GM10248 (cell line): ENCODE measurements at regions not wholly inside any gene's neighbourhood (a gene's known extent, or its start where the extent isn't known, plus 50 kb on each side); places are given as distances from the start of the nearest gene placed in this dataset.

ENCODE experiments used
- CTCF ChIA-PET: fragments of 300-600 bp; sonication (Branson Sonifier 250); formaldehyde crosslinking; extraction: SDS; loops from one replicate; lab custom pipeline; 2021; ENCODE audit warnings: antibody characterized with exemption; lab: Yijun Ruan, JAX
- POLR2A ChIA-PET: fragments of 350-650 bp; sonication (Branson Sonifier 250); formaldehyde crosslinking; extraction: SDS; loops from one replicate; lab custom pipeline; 2020; ENCODE audit warnings: antibody characterized with exemption; lab: Yijun Ruan, JAX
- DNase-seq: peaks from one replicate; pipeline ENCODE4 v3.0.0; 2012; ENCODE audit errors: extremely low spot score
- CTCF ChIP-seq: IDR thresholded peaks from 2 replicates; pipeline ENCODE4 v1.5.1; 2012; ENCODE audit warnings: mild to moderate bottlenecking, low read depth; ENCODE audit errors: extremely low read depth, missing control alignments, control extremely low read depth

GRCh38 chrX:14357314-14357713 lies 172.0 kb upstream of the GLRA2 start:
- TF ChIP-seq CTCF, result no peak
- ChIA-PET CTCF (no interaction called here), POLR2A (no interaction called here)
- no peak for DNase-seq

- CTCF ChIA-PET, result no interaction called here
- POLR2A ChIA-PET, result no interaction called here
- no peak for DNase-seq
- TF ChIP-seq CTCF, result no peak
Measured at GRCh38 chrX:14356401-14356800, 172.9 kb upstream of the GLRA2 start.

GRCh38 chrX:14355556-14355955 lies 173.8 kb upstream of the GLRA2 start:
- CTCF ChIA-PET, result no interaction called here
- TF ChIP-seq CTCF, result no peak
- no peak for DNase-seq
- POLR2A ChIA-PET, result no interaction called here

- DNase-seq, result no peak
- ChIA-PET CTCF (no interaction called here), POLR2A (no interaction called here)
- no peak for TF ChIP-seq CTCF
Measured at GRCh38 chrX:14354521-14354920, 174.8 kb upstream of the GLRA2 start.

GRCh38 chrX:14352511-14352910 lies 176.8 kb upstream of the GLRA2 start:
- no peak for TF ChIP-seq CTCF
- ChIA-PET POLR2A (no interaction called here), CTCF (no interaction called here)
- no peak for DNase-seq

- no peak for TF ChIP-seq CTCF
- no peak for DNase-seq
- CTCF ChIA-PET, result no interaction called here
- POLR2A ChIA-PET, result no interaction called here
Measured at GRCh38 chrX:14351611-14352303, 177.6 kb upstream of the GLRA2 start.

- ChIA-PET CTCF (no interaction called here), POLR2A (no interaction called here)
Measured at GRCh38 chrX:14347523-14347922, 181.8 kb upstream of the GLRA2 start.

More at GRCh38 chrX:14347523-14347922, 181.8 kb upstream of the GLRA2 start:
- DNase-seq, result no peak
- no peak for TF ChIP-seq CTCF
